Endothelial cell of umbilical vein (primary cell): ENCODE measurements at regions not wholly inside any gene's neighbourhood (a gene's known extent, or its start where the extent isn't known, plus 50 kb on each side); places are given as distances from the start of the nearest gene placed in this dataset.

Experiments used
- BruUV-seq: library from RNA; stranded (reverse); fragments of 400-500 nt; replicated peaks from 2 replicates; lab custom pipeline; 2021; lab: Mats Ljungman, UMichigan
- CTCF ChIA-PET: fragments of 300-600, 350-600 bp; sonication (Branson Sonifier 250); formaldehyde crosslinking; loops from one replicate; lab custom pipeline; 2021; ENCODE audit warnings: antibody characterized with exemption, inconsistent platforms; lab: Charles Lee
- POLR2A ChIA-PET: fragments of 300-600, 350-600 bp; sonication (Branson Sonifier 250); formaldehyde crosslinking; loops from one replicate; lab custom pipeline; 2021; ENCODE audit warnings: antibody characterized with exemption, inconsistent platforms; lab: Charles Lee
- DNase-seq: peaks from one replicate; pipeline ENCODE4 v3.0.0-alpha.2; 2011; ENCODE audit warnings: low read depth, low spot score
- FAIRE-seq: peaks from 2 replicates; lab custom pipeline; 2011; peaks lifted over from hg19 to GRCh38; lab: Jason Lieb, UNC
- H2AFZ ChIP-seq: 2 replicates; pipeline ENCODE4 v1.6.0; 2012; ENCODE audit warnings: low read depth, low read length, control low read depth, inconsistent platforms
- H3K27ac ChIP-seq: 2 replicates; pipeline ENCODE4 v1.5.1; 2011; ENCODE audit warnings: low read depth, mild to moderate bottlenecking, control low read depth, low read length, moderate library complexity; ENCODE audit not compliant: insufficient read depth
- H3K27me3 ChIP-seq, 2 experiments: 2 replicates each; pipeline versions ENCODE4 v1.6.0 to v1.6.1; 2011; ENCODE audit warnings: low read length in 2 of 2, mixed read lengths in 1 of 2; ENCODE audit not compliant: control insufficient read depth in 2 of 2, insufficient read depth in 2 of 2
- H3K36me3 ChIP-seq, 2 experiments: 2 replicates in 1 of 2; 3 replicates in 1 of 2; pipeline ENCODE4 v1.5.1; 2011; ENCODE audit warnings: low read length in 2 of 2, mild to moderate bottlenecking in 1 of 2, moderate library complexity in 1 of 2; ENCODE audit not compliant: control insufficient read depth in 2 of 2, insufficient read depth in 2 of 2; ENCODE audit errors: extremely low read depth in 1 of 2
- H3K4me1 ChIP-seq: 3 replicates; pipeline ENCODE4 v1.5.1; 2011; ENCODE audit warnings: mild to moderate bottlenecking, low read length; ENCODE audit not compliant: control insufficient read depth, insufficient read depth; ENCODE audit errors: extremely low read depth
- H3K4me2 ChIP-seq: 2 replicates; pipeline ENCODE4 v1.6.1; 2011; ENCODE audit warnings: low read length, control low read depth, mixed read lengths; ENCODE audit not compliant: insufficient read depth
- H3K4me3 ChIP-seq, 3 experiments: fragments of 200-600 bp in 1 of 3; sonication (generic), shearing (Covaris generic) in 1 of 3; replicated peaks in 1 of 3; 2 replicates each; pipeline ENCODE4 v1.5.1; 2011 to 2016; ENCODE audit warnings: control low read depth in 3 of 3, low read length in 3 of 3, mild to moderate bottlenecking in 2 of 3, inconsistent platforms in 1 of 3, low read depth in 1 of 3, moderate library complexity in 1 of 3; ENCODE audit not compliant: insufficient read depth in 1 of 3
- H3K79me2 ChIP-seq: 2 replicates; pipeline ENCODE4 v1.6.0; 2012; ENCODE audit warnings: low read length, inconsistent platforms; ENCODE audit not compliant: control insufficient read depth, insufficient read depth
- H3K9ac ChIP-seq: replicated peaks from 2 replicates; pipeline ENCODE3; 2011; ENCODE audit warnings: low read length, control low read depth; ENCODE audit not compliant: insufficient read depth; ENCODE audit errors: extremely low read depth
- H3K9me1 ChIP-seq: replicated peaks from 3 replicates; pipeline ENCODE4 v1.6.0; 2011; ENCODE audit warnings: mild to moderate bottlenecking, low read length; ENCODE audit not compliant: control insufficient read depth, insufficient read depth; ENCODE audit errors: extremely low read depth
- H3K9me3 ChIP-seq: replicated peaks from 2 replicates; pipeline ENCODE4 v1.5.1; 2012; ENCODE audit warnings: low read length, inconsistent platforms; ENCODE audit not compliant: control insufficient read depth, insufficient read depth
- H4K20me1 ChIP-seq: replicated peaks from 2 replicates; pipeline ENCODE3; 2011; ENCODE audit warnings: mild to moderate bottlenecking, low read length; ENCODE audit not compliant: control insufficient read depth, insufficient read depth; ENCODE audit errors: extremely low read depth
- CTCF ChIP-seq, 2 donors: IDR thresholded peaks; 1 replicate in 1 of 2; 2 replicates in 1 of 2; pipeline ENCODE4 v1.5.1; 2011; ENCODE audit warnings: low read length in 2 of 2, mild to moderate bottlenecking in 2 of 2, moderate library complexity in 2 of 2, control low read depth in 1 of 2, inconsistent platforms in 1 of 2, low read depth in 1 of 2; ENCODE audit not compliant: insufficient read depth in 1 of 2; ENCODE audit errors: extremely low read depth in 1 of 2
- EZH2 ChIP-seq: IDR thresholded peaks from 2 replicates; pipeline ENCODE4 v1.6.1; 2012; ENCODE audit warnings: borderline replicate concordance, low read depth, mild to moderate bottlenecking, moderate library complexity, low read length, inconsistent platforms; ENCODE audit not compliant: severe bottlenecking
- FOS ChIP-seq: IDR thresholded peaks from 2 replicates; pipeline ENCODE4 v1.6.1; 2011; ENCODE audit warnings: mild to moderate bottlenecking, low read length, moderate library complexity, borderline replicate concordance; ENCODE audit not compliant: insufficient read depth
- GATA2 ChIP-seq: IDR thresholded peaks from 2 replicates; pipeline ENCODE4 v1.7.0; 2011; ENCODE audit warnings: low read depth, mild to moderate bottlenecking, moderate library complexity, mixed read lengths, low read length; ENCODE audit not compliant: insufficient read length, insufficient read depth
- JUN ChIP-seq: IDR thresholded peaks from 2 replicates; pipeline ENCODE4 v1.6.1; 2011; ENCODE audit warnings: borderline replicate concordance, low read depth; ENCODE audit not compliant: insufficient read length, insufficient read depth
- MAX ChIP-seq: IDR thresholded peaks from 2 replicates; pipeline ENCODE4 v1.6.1; 2011; ENCODE audit not compliant: insufficient read depth, insufficient read length
- MYC ChIP-seq: IDR thresholded peaks from one replicate; pipeline ENCODE4 v1.6.1; 2011; ENCODE audit warnings: mild to moderate bottlenecking, low read depth, low read length
- POLR2A ChIP-seq: IDR thresholded peaks from 2 replicates; pipeline ENCODE4 v1.6.1; 2012; ENCODE audit warnings: low read depth, mild to moderate bottlenecking, control low read depth, low read length
- POLR2AphosphoS5 ChIP-seq: IDR thresholded peaks from 2 replicates; pipeline ENCODE4 v1.6.1; 2012; ENCODE audit warnings: low read depth, mild to moderate bottlenecking, control low read depth, low read length, moderate library complexity; ENCODE audit not compliant: insufficient read depth
- dilution Hi-C: fragments of 300-500 bp; cut with MboI; formaldehyde crosslinking; loops from one replicate; pipeline ENCODE4 v1.15.0; 2019; ENCODE audit warnings: low sequenced_read_pairs; ENCODE audit not compliant: extremely low pct_ligation_motif_present
- intact Hi-C: fragments of 100-400 bp; cut with micrococcal nuclease; formaldehyde crosslinking; loops from one replicate; pipeline ENCODE4 v1.10.0; 2022

GRCh38 chr2:797993-798392, 120.8 kb upstream of the TMEM18 start:
- intact Hi-C loops, result no loop called here
- H4K20me1 ChIP-seq, result no peaks in the 10 kb centered on the region
- H3K4me3 ChIP-seq, result no peak overlapping the region
- no peak overlapping the region for H2AFZ ChIP-seq
- H3K4me1 ChIP-seq, result no peaks in the 10 kb centered on the region
- no peaks in the 10 kb centered on the region for H3K9me1 ChIP-seq
- no peak for TF ChIP-seq GATA2
- TF ChIP-seq POLR2AphosphoS5, result no peak
- no peak for TF ChIP-seq MYC
- no peak for TF ChIP-seq FOS
- TF ChIP-seq MAX, result no peak
- H3K79me2 ChIP-seq, result no peaks in the 10 kb centered on the region
- H3K9me3 ChIP-seq, result peaks cover 2% of the 10 kb centered on the region
- no TSS peak for BruUV-seq
- FAIRE-seq, result no peak
- no peak overlapping the region for H3K4me2 ChIP-seq
- no peak overlapping the region for H3K9ac ChIP-seq
- dilution Hi-C loops, result no loop called here
- ChIA-PET CTCF (no interaction called here), POLR2A (no interaction called here)
- H3K27ac ChIP-seq, result no peak overlapping the region
- no peaks in the 10 kb centered on the region for H3K36me3 ChIP-seq
- no peak for DNase-seq
- no peaks in the 10 kb centered on the region for H3K27me3 ChIP-seq

- no TSS peak for BruUV-seq
- Histone ChIP-seq H3K27ac (no peak overlapping the region), H3K4me3 (no peak overlapping the region), H3K9me3 (peaks cover 4% of the 10 kb centered on the region), H4K20me1 (no peaks in the 10 kb centered on the region), H3K9me1 (no peaks in the 10 kb centered on the region), H2AFZ (no peak overlapping the region), H3K79me2 (no peaks in the 10 kb centered on the region), H3K9ac (no peak overlapping the region), H3K4me2 (no peak overlapping the region), H3K27me3 (no peaks in the 10 kb centered on the region), H3K36me3 (no peaks in the 10 kb centered on the region), H3K4me1 (no peaks in the 10 kb centered on the region)
- ChIA-PET CTCF (no interaction called here), POLR2A (no interaction called here)
- no peak for TF ChIP-seq FOS
- no peak for TF ChIP-seq EZH2
- no peak for TF ChIP-seq GATA2
- TF ChIP-seq CTCF (IDR thresholded peaks at IDR 0.05; ENCODE audit: extremely low read depth in 1 of 2, insufficient read depth in 1 of 2, low read depth in 1 of 2, low read length in 2 of 2), result no peak
- no peak for TF ChIP-seq POLR2AphosphoS5
- TF ChIP-seq JUN, result no peak
- no peak for TF ChIP-seq POLR2A
- no peak for TF ChIP-seq MAX
- no peak for TF ChIP-seq MYC
- intact Hi-C loops, result no loop called here
- DNase-seq, result no peak
- no peak for FAIRE-seq
- dilution Hi-C loops, result no loop called here
Observed at GRCh38 chr2:797556-797955, 120.3 kb upstream of the TMEM18 start.
